G401 (cell line): ENCODE measurements at regions not wholly inside any gene's neighbourhood (a gene's known extent, or its start where the extent isn't known, plus 50 kb on each side); places are given as distances from the start of the nearest gene placed in this dataset.
"Not testable (repeated sequence)": the region's sequence is repeated elsewhere in the genome, so short reads cannot be mapped to it uniquely, and the experiment has no call there.

Experiments used
- DNase-seq: peaks from one replicate; pipeline ENCODE4 v3.0.0-alpha.2; 2015; ENCODE audit warnings: low spot score
- in situ Hi-C: cut with HindIII; loops from 2 replicates; pipeline ENCODE4 v1.10.0; 2016; ENCODE audit warnings: low sequenced_read_pairs, mixed read lengths

- DNase-seq: no peak
- in situ Hi-C loops: no loop called here
These were observed 86.8 kb downstream of the TEX35 start for GRCh38 chr1:178599745-178600144.

- no peak for DNase-seq
- in situ Hi-C loops: no loop called here
These were observed 91.0 kb downstream of the TEX35 start for GRCh38 chr1:178603926-178604325.

GRCh38 chr1:178606839-178607238, 93.9 kb downstream of the TEX35 start:
- DNase-seq: no peak
- in situ Hi-C loops: no loop called here

- in situ Hi-C loops: no loop called here
- DNase-seq: no peak
These were observed 95.0 kb downstream of the TEX35 start for GRCh38 chr1:178607718-178608408.

- no peak for DNase-seq
- in situ Hi-C loops: no loop called here
These were observed 96.1 kb downstream of the TEX35 start for GRCh38 chr1:178609015-178609414.

- in situ Hi-C loops, DNase-seq: not testable (repeated sequence)
These were observed 97.9 kb downstream of the TEX35 start for GRCh38 chr1:178610690-178611410.

GRCh38 chr1:178612261-178612660, 99.4 kb downstream of the TEX35 start:
- in situ Hi-C loops: no loop called here

GRCh38 chr1:178613271-178613945, 100.5 kb downstream of the TEX35 start:
- no peak for DNase-seq
- in situ Hi-C loops: no loop called here

More at GRCh38 chr1:178612261-178612660, 99.4 kb downstream of the TEX35 start:
- DNase-seq: no peak

- no peak for DNase-seq
- in situ Hi-C loops: no loop called here
These were observed 101.4 kb downstream of the TEX35 start for GRCh38 chr1:178614286-178614685.

GRCh38 chr1:178619042-178619927, 105.8 kb upstream of the RALGPS2 start:
- DNase-seq: no peak
- in situ Hi-C loops: no loop called here

- in situ Hi-C loops: no loop called here
- no peak for DNase-seq
These were observed 104.2 kb upstream of the RALGPS2 start for GRCh38 chr1:178620584-178621475.

- no peak for DNase-seq
- in situ Hi-C loops: no loop called here
These were observed 103.2 kb upstream of the RALGPS2 start for GRCh38 chr1:178621822-178622221.

GRCh38 chr1:178625695-178626094, 99.3 kb upstream of the RALGPS2 start:
- no peak for DNase-seq
- in situ Hi-C loops: no loop called here

- in situ Hi-C loops: no loop called here
- DNase-seq: no peak
These were observed 98.0 kb upstream of the RALGPS2 start for GRCh38 chr1:178627037-178627436.

GRCh38 chr1:178628637-178629251, 96.3 kb upstream of the RALGPS2 start:
- DNase-seq: no peak
- in situ Hi-C loops: no loop called here

- no peak for DNase-seq
- in situ Hi-C loops: no loop called here
These were observed 95.5 kb upstream of the RALGPS2 start for GRCh38 chr1:178629252-178630154.

- DNase-seq: no peak
- in situ Hi-C loops: no loop called here
These were observed 94.6 kb upstream of the RALGPS2 start for GRCh38 chr1:178630417-178630816.
